ENCODE measurements at regions not wholly inside any gene's neighbourhood (a gene's known extent, or its start where the extent isn't known, plus 50 kb on each side); places are given as distances from the start of the nearest gene placed in this dataset.

DNA sequence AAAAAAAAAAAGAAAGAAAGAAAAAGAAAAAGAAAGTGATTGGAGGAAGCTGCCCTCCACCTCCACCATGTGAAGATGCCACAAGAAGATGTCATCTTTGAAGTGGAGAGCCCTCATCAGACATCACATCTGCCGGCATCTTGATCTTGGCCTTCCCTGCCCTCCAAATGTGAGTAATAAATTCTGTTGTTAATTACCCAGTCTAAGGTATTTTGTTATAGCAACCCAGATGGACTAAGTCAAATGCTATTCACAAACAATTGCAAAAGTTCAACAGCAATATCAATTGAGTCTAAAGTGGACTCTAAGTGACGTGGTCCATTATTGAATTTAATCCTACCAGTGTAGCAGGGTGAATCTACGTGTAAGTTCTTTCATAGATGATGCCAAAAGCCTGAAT is 55.9 kb upstream of the NUP160 start:
- TF ChIP-seq, protein P1, sequence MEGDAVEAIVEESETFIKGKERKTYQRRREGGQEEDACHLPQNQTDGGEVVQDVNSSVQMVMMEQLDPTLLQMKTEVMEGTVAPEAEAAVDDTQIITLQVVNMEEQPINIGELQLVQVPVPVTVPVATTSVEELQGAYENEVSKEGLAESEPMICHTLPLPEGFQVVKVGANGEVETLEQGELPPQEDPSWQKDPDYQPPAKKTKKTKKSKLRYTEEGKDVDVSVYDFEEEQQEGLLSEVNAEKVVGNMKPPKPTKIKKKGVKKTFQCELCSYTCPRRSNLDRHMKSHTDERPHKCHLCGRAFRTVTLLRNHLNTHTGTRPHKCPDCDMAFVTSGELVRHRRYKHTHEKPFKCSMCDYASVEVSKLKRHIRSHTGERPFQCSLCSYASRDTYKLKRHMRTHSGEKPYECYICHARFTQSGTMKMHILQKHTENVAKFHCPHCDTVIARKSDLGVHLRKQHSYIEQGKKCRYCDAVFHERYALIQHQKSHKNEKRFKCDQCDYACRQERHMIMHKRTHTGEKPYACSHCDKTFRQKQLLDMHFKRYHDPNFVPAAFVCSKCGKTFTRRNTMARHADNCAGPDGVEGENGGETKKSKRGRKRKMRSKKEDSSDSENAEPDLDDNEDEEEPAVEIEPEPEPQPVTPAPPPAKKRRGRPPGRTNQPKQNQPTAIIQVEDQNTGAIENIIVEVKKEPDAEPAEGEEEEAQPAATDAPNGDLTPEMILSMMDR (IDR thresholded peaks at IDR 0.05): no peak
- TF ChIP-seq, protein P2, sequence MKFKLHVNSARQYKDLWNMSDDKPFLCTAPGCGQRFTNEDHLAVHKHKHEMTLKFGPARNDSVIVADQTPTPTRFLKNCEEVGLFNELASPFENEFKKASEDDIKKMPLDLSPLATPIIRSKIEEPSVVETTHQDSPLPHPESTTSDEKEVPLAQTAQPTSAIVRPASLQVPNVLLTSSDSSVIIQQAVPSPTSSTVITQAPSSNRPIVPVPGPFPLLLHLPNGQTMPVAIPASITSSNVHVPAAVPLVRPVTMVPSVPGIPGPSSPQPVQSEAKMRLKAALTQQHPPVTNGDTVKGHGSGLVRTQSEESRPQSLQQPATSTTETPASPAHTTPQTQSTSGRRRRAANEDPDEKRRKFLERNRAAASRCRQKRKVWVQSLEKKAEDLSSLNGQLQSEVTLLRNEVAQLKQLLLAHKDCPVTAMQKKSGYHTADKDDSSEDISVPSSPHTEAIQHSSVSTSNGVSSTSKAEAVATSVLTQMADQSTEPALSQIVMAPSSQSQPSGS (CRISPR knock-in tag; IDR thresholded peaks at IDR 0.05; ENCODE audit: borderline replicate concordance, low read depth): no peak
- TF ChIP-seq JUN (CRISPR knock-in tag; IDR thresholded peaks at IDR 0.05) (no peak), TEAD4 (CRISPR knock-in tag; IDR thresholded peaks at IDR 0.05) (no peak), ZNF121 (CRISPR knock-in tag; IDR thresholded peaks at IDR 0.05) (no peak), ZNF263 (CRISPR knock-in tag; IDR thresholded peaks at IDR 0.05; ENCODE audit: low read depth) (no peak), ZNF232 (CRISPR knock-in tag; IDR thresholded peaks at IDR 0.05) (no peak), TEAD1 (CRISPR knock-in tag; IDR thresholded peaks at IDR 0.05) (no peak)
